Mesenchymal stem cell (in vitro differentiated cells and primary cell): ENCODE measurements at regions not wholly inside any gene's neighbourhood (a gene's known extent, or its start where the extent isn't known, plus 50 kb on each side); places are given as distances from the start of the nearest gene placed in this dataset.

Experiments used
- DNase-seq: peaks from one replicate; pipeline ENCODE4 v3.0.0-alpha.2; 2013
- H2AFZ ChIP-seq: one replicate; pipeline ENCODE4 v1.6.1; 2013; ENCODE audit warnings: low read depth, mild to moderate bottlenecking, control low read depth, inconsistent platforms, low read length, moderate library complexity
- H2AK5ac ChIP-seq: 2 replicates; pipeline ENCODE4 v1.6.1; 2013; ENCODE audit warnings: low read length, moderate library complexity, mild to moderate bottlenecking, inconsistent platforms; ENCODE audit not compliant: severe bottlenecking
- H2BK120ac ChIP-seq: one replicate; pipeline ENCODE4 v1.6.1; 2013; ENCODE audit warnings: low read depth, mild to moderate bottlenecking, inconsistent platforms, low read length, moderate library complexity
- H2BK12ac ChIP-seq, 2 experiments: one replicate each; pipeline ENCODE4 v1.6.1; 2013; ENCODE audit warnings: inconsistent platforms in 2 of 2, low read length in 2 of 2, mild to moderate bottlenecking in 2 of 2, moderate library complexity in 2 of 2, control low read depth in 1 of 2
- H2BK15ac ChIP-seq: one replicate; pipeline ENCODE4 v1.6.1; 2013; ENCODE audit warnings: mild to moderate bottlenecking, low read depth, inconsistent platforms; ENCODE audit not compliant: poor library complexity, severe bottlenecking
- H2BK5ac ChIP-seq: 2 replicates; pipeline ENCODE4 v1.6.1; 2013; ENCODE audit warnings: low read depth, mild to moderate bottlenecking, low read length, control low read depth, inconsistent platforms; ENCODE audit not compliant: poor library complexity, severe bottlenecking
- H3K14ac ChIP-seq, 2 experiments: one replicate each; pipeline ENCODE4 v1.6.1; 2013; ENCODE audit warnings: inconsistent platforms in 2 of 2, low read length in 2 of 2, control low read depth in 1 of 2, mild to moderate bottlenecking in 1 of 2, moderate library complexity in 1 of 2
- H3K18ac ChIP-seq, 2 experiments: one replicate each; pipeline ENCODE4 v1.6.1; 2013; ENCODE audit warnings: inconsistent platforms in 2 of 2, low read length in 2 of 2, control low read depth in 1 of 2, low read depth in 1 of 2, mild to moderate bottlenecking in 1 of 2
- H3K23ac ChIP-seq, 2 experiments: one replicate each; pipeline ENCODE4 v1.6.1; 2013; ENCODE audit warnings: inconsistent platforms in 2 of 2, low read length in 2 of 2, mild to moderate bottlenecking in 2 of 2, moderate library complexity in 2 of 2, control low read depth in 1 of 2
- H3K27ac ChIP-seq: 2 replicates; pipeline ENCODE4 v1.5.1; 2013; ENCODE audit warnings: mild to moderate bottlenecking, moderate library complexity, low read length, control low read depth, inconsistent platforms; ENCODE audit not compliant: poor library complexity, severe bottlenecking
- H3K27me3 ChIP-seq, 2 experiments: 2 replicates each; pipeline versions ENCODE4 v1.6.1 to v1.7.0; 2013; ENCODE audit warnings: low read length in 2 of 2, mild to moderate bottlenecking in 2 of 2, moderate library complexity in 2 of 2, control low read depth in 1 of 2, inconsistent platforms in 1 of 2; ENCODE audit not compliant: control insufficient read depth in 1 of 2, insufficient read depth in 1 of 2
- H3K36me3 ChIP-seq, 2 experiments: 2 replicates each; pipeline versions ENCODE4 v1.6.1 to v1.7.0; 2013; ENCODE audit warnings: low read length in 2 of 2, control low read depth in 1 of 2, inconsistent platforms in 1 of 2, low read depth in 1 of 2, mild to moderate bottlenecking in 1 of 2; ENCODE audit not compliant: insufficient read depth in 2 of 2, control insufficient read depth in 1 of 2
- H3K4ac ChIP-seq, 2 experiments: one replicate each; pipeline ENCODE4 v1.6.1; 2013; ENCODE audit warnings: inconsistent platforms in 2 of 2, low read length in 2 of 2, mild to moderate bottlenecking in 2 of 2, moderate library complexity in 2 of 2, control low read depth in 1 of 2, low read depth in 1 of 2
- H3K4me1 ChIP-seq: 2 replicates; pipeline ENCODE4 v1.6.1; 2013; ENCODE audit warnings: low read depth, low read length, control low read depth; ENCODE audit not compliant: control insufficient read depth, insufficient read depth
- H3K4me2 ChIP-seq: 2 replicates; pipeline ENCODE4 v1.6.1; 2013; ENCODE audit warnings: low read length, mild to moderate bottlenecking, inconsistent platforms; ENCODE audit not compliant: poor library complexity, severe bottlenecking
- H3K4me3 ChIP-seq, 2 experiments: 2 replicates each; pipeline versions ENCODE4 v1.5.1 to v1.7.0; 2013; ENCODE audit warnings: low read length in 2 of 2, mild to moderate bottlenecking in 2 of 2, control low read depth in 1 of 2, low read depth in 1 of 2; ENCODE audit not compliant: insufficient read depth in 1 of 2
- H3K79me1 ChIP-seq: replicated peaks from 2 replicates; pipeline ENCODE4 v1.6.1; 2013; ENCODE audit warnings: mild to moderate bottlenecking, control low read depth, low read length, inconsistent platforms; ENCODE audit not compliant: poor library complexity, severe bottlenecking
- H3K9ac ChIP-seq: 2 replicates; pipeline ENCODE4 v1.7.0; 2013; ENCODE audit warnings: mild to moderate bottlenecking, low read length, moderate library complexity
- H3K9me3 ChIP-seq: 2 replicates; pipeline ENCODE4 v1.7.0; 2013; ENCODE audit warnings: mild to moderate bottlenecking, low read length; ENCODE audit not compliant: control insufficient read depth
- H4K8ac ChIP-seq: one replicate; pipeline ENCODE4 v1.6.1; 2013; ENCODE audit warnings: inconsistent platforms, mild to moderate bottlenecking, low read length, moderate library complexity
- H4K91ac ChIP-seq: one replicate; pipeline ENCODE4 v1.6.1; 2013; ENCODE audit warnings: mild to moderate bottlenecking, low read length, inconsistent platforms
- WGBS: methylation state at CpG from one replicate; pipeline ENCODE4 v1.1.7; 2013; ENCODE audit warnings: mixed read lengths; 5-methylcytosine and 5-hydroxymethylcytosine counted together

DNA sequence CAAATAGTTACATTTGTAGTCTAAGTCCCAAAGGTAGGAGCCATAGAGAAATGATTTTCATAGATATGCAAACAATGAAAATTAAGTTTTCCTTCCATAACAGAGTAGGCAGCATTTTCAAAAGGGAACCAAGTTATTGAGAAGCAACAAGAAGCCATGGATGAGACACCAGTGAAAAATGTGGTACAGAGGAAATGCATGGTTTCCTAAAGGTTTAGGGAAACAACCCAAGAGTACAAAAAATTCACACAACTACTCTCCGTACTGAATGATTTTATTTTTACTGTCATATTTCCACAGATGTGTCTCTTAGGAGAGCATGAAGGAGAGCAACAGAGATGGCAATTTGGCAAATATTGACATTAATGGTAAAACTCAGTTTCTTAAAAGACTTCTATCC is 1408.9 kb upstream of the PCDH7 start:
- Histone ChIP-seq H3K4me1 (no peaks in the 10 kb centered on the region), H4K91ac (no peak overlapping the region), H3K36me3 (no peaks in the 10 kb centered on the region), H3K4me3 (no peak overlapping the region), H3K9me3 (no peaks in the 10 kb centered on the region), H3K79me1 (no peaks in the 10 kb centered on the region), H2BK15ac (no peak overlapping the region), H3K27ac (no peak overlapping the region), H3K4ac (no peak overlapping the region), H3K14ac (no peak overlapping the region), H2BK12ac (no peak overlapping the region), H3K4me2 (no peak overlapping the region), H2BK120ac (no peak overlapping the region), H2AK5ac (no peak overlapping the region), H3K18ac (no peak overlapping the region), H2BK5ac (no peak overlapping the region), H3K27me3 (no peaks in the 10 kb centered on the region), H4K8ac (no peak overlapping the region), H3K9ac (no peak overlapping the region), H3K23ac (no peak overlapping the region), H2AFZ (no peak overlapping the region)
- WGBS = no CpG with 5 or more reads among the region's 1 CpG
- no peak for DNase-seq

DNA sequence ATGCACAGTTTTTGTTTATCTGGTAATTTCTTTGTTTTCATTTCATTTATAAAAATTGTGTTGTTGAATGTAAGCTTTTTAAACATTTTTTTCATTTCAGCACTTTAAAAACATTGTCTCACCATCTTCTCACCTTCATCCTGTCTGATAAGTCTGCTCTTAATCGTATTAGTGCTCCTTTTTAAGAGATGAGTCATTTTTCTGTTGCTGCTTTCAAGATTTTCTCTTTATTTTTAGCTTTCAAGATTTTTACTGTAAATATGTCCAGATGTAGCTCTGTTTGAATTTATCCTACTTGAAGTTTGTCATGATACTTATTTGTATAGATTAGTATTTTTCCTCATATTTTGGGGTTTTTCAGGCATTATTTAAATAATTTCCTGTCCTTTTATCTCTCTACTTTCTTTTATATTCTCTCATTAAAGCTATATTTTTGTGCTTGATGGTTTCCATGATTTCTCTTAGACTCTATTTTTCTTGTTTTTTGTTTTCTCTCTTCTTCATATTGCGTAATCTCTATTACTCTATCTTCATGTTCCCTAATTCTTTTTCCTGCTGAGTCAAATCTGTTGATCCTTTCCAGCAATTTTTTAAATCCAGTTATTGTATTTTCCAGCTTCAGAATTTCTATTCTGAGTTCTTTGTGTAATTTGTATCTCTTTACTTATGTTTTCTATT is 1400.4 kb upstream of the PCDH7 start:
- no peak for DNase-seq
- H3K14ac ChIP-seq = no peak overlapping the region
- no peak overlapping the region for H4K8ac ChIP-seq
- no peak overlapping the region for H3K18ac ChIP-seq
- H3K27me3 ChIP-seq = no peaks in the 10 kb centered on the region
- H4K91ac ChIP-seq = no peak overlapping the region
- no peak overlapping the region for H3K27ac ChIP-seq
- no peak overlapping the region for H2AK5ac ChIP-seq
- no peaks in the 10 kb centered on the region for H3K4me1 ChIP-seq
- no peak overlapping the region for H2BK15ac ChIP-seq
- no peaks in the 10 kb centered on the region for H3K36me3 ChIP-seq
- H2BK120ac ChIP-seq = no peak overlapping the region
- H3K23ac ChIP-seq = no peak overlapping the region
- no peak overlapping the region for H3K4me3 ChIP-seq
- H3K9me3 ChIP-seq = peaks cover 5% of the 10 kb centered on the region
- no peak overlapping the region for H3K4me2 ChIP-seq
- H3K79me1 ChIP-seq = no peaks in the 10 kb centered on the region
- H2BK5ac ChIP-seq = no peak overlapping the region
- 100% methylated on average over 1 of the region's 2 CpGs for WGBS
- H3K4ac ChIP-seq = no peak overlapping the region
- no peak overlapping the region for H2BK12ac ChIP-seq
- H3K9ac ChIP-seq = no peak overlapping the region
- no peak overlapping the region for H2AFZ ChIP-seq

DNA sequence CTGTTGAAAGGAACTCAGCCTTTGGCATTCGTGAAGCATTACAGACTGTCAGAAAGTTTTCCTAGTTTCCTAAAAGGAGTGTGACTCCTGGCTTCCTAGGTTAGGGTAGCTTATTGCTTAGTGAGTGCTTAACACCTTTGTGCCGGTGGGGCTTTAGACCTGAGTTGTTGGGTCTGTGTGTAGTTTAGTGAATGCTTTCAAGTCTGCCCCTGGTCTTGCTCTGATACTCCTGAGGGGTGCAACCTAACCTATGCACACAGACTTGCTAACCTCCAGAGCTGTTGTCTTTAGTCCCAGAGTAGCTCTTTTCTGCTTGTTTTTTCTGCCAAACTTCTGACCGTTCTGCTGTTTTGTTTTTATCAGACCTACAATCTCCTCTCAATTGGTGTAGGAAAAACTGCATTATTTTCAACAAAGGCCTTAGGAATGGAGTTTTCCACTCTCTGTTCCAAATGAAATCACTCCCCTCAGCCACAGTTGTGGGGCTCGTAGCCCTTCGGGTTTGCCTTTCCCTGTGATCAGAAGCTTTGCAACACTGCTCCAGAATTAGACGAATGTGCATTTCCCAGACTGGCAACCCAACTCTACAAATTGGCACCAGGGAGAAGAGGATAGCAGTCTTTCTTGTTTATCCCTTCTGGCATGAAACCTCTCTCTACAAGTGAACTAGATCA is 1399.1 kb upstream of the PCDH7 start:
- H3K14ac ChIP-seq = no peak overlapping the region
- no peak overlapping the region for H4K8ac ChIP-seq
- no peaks in the 10 kb centered on the region for H3K36me3 ChIP-seq
- no peak overlapping the region for H3K4me2 ChIP-seq
- no peak overlapping the region for H3K27ac ChIP-seq
- no peak overlapping the region for H2BK5ac ChIP-seq
- no peak overlapping the region for H2BK12ac ChIP-seq
- no peak overlapping the region for H2BK120ac ChIP-seq
- H3K4me1 ChIP-seq = no peaks in the 10 kb centered on the region
- no peak overlapping the region for H3K9ac ChIP-seq
- H3K4ac ChIP-seq = no peak overlapping the region
- H3K4me3 ChIP-seq = no peak overlapping the region
- 80% methylated on average over 6 of the region's 6 CpGs for WGBS
- no peak overlapping the region for H4K91ac ChIP-seq
- no peak overlapping the region for H2AFZ ChIP-seq
- no peak for DNase-seq
- H3K18ac ChIP-seq = no peak overlapping the region
- H3K27me3 ChIP-seq = no peaks in the 10 kb centered on the region
- no peaks in the 10 kb centered on the region for H3K79me1 ChIP-seq
- H3K9me3 ChIP-seq = peaks cover 5% of the 10 kb centered on the region
- no peak overlapping the region for H3K23ac ChIP-seq
- H2AK5ac ChIP-seq = no peak overlapping the region
- H2BK15ac ChIP-seq = no peak overlapping the region

DNA sequence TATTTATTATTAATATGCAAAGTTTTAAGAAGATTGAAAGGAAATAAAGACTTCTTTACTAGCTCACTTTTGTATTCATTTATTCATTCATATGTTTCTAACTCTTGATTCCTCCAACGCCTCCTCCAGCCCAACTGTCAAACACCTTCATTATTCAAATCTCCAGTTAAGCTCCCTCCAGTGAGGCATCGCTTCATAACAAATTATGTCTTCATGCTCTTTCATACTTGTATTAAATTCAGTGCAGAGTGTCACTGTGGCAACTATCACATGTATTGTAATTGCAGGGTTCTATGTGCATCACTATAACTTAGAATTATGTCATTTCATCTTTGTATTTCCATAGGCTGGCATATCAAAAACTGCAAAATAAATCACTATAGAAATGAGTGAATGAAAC is 1394.2 kb upstream of the PCDH7 start:
- Histone ChIP-seq H4K8ac (no peak overlapping the region), H3K18ac (no peak overlapping the region), H3K27me3 (no peaks in the 10 kb centered on the region), H3K9ac (no peak overlapping the region), H2BK15ac (no peak overlapping the region), H4K91ac (no peak overlapping the region), H3K9me3 (peaks cover 5% of the 10 kb centered on the region), H3K4ac (no peak overlapping the region), H2AK5ac (no peak overlapping the region), H3K14ac (no peak overlapping the region), H2AFZ (no peak overlapping the region), H3K4me1 (no peaks in the 10 kb centered on the region), H2BK120ac (no peak overlapping the region), H3K27ac (no peak overlapping the region), H3K4me2 (no peak overlapping the region), H3K4me3 (no peak overlapping the region), H3K23ac (no peak overlapping the region), H3K36me3 (no peaks in the 10 kb centered on the region), H2BK5ac (no peak overlapping the region), H2BK12ac (no peak overlapping the region), H3K79me1 (no peaks in the 10 kb centered on the region)
- DNase-seq = no peak
- 97% methylated on average over 2 of the region's 2 CpGs for WGBS
